ENCODE measurements at regions not wholly inside any gene's neighbourhood (a gene's known extent, or its start where the extent isn't known, plus 50 kb on each side); places are given as distances from the start of the nearest gene placed in this dataset.

GRCh38 chr9:105132606-105133005 lies 111.8 kb upstream of the SLC44A1 start:
- TF ChIP-seq, protein P1, sequence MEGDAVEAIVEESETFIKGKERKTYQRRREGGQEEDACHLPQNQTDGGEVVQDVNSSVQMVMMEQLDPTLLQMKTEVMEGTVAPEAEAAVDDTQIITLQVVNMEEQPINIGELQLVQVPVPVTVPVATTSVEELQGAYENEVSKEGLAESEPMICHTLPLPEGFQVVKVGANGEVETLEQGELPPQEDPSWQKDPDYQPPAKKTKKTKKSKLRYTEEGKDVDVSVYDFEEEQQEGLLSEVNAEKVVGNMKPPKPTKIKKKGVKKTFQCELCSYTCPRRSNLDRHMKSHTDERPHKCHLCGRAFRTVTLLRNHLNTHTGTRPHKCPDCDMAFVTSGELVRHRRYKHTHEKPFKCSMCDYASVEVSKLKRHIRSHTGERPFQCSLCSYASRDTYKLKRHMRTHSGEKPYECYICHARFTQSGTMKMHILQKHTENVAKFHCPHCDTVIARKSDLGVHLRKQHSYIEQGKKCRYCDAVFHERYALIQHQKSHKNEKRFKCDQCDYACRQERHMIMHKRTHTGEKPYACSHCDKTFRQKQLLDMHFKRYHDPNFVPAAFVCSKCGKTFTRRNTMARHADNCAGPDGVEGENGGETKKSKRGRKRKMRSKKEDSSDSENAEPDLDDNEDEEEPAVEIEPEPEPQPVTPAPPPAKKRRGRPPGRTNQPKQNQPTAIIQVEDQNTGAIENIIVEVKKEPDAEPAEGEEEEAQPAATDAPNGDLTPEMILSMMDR (IDR thresholded peaks at IDR 0.05 in 8 of 11, conservative IDR thresholded peaks at IDR 0.05 in 3 of 11), result no peak
- TF ChIP-seq POLR2A (IDR thresholded peaks at IDR 0.05) (no peak), POLR2AphosphoS5 (IDR thresholded peaks at IDR 0.05) (no peak)
